ENCODE measurements at regions not wholly inside any gene's neighbourhood (a gene's known extent, or its start where the extent isn't known, plus 50 kb on each side); places are given as distances from the start of the nearest gene placed in this dataset.

- intact Hi-C loops (cut with micrococcal nuclease) = no loop called here
- H4K91ac ChIP-seq (ENCODE audit: insufficient read depth, low read depth, low read length) = no peak overlapping the region
- ATAC-seq (ENCODE audit: low read depth) (no peak), DNase-seq (no peak)
- H2AFZ ChIP-seq (replicated peaks; ENCODE audit: low read length, poor library complexity) = no peak overlapping the region
- no peaks in the 10 kb centered on the region for H3K79me1 ChIP-seq (ENCODE audit: low read depth in 1 of 2, low read length in 2 of 2)
- H3K56ac ChIP-seq (ENCODE audit: extremely low read depth, insufficient read depth, low read length) = no peak overlapping the region
- H4K5ac ChIP-seq (ENCODE audit: low read depth, low read length) = no peak overlapping the region
- no peak overlapping the region for H2BK5ac ChIP-seq (ENCODE audit: low read depth, low read length, poor library complexity, severe bottlenecking)
- no peaks in the 10 kb centered on the region for H3K36me3 ChIP-seq (ENCODE audit: control insufficient read depth, insufficient read depth, low read length)
- H2AK5ac ChIP-seq (ENCODE audit: low read depth, low read length) = no peak overlapping the region
- H2BK120ac ChIP-seq (ENCODE audit: low read depth, low read length) = no peak overlapping the region
- WGBS, 2 experiments (ENCODE audit: extremely low coverage in 2 of 2, insufficient read length in 1 of 2) = 52% methylated on average over 3 of the region's 6 CpGs; no CpG with 5 or more reads in 1 of the 2 experiments
- ChIA-PET CTCF (interaction anchor here (1.3 kb wide), 1 partner anchor 15 kb away, joined by 3 read pairs; no protein-coding TSS in a partner anchor), POLR2A (ENCODE audit: unreplicated experiment) (no interaction called here)
- no peak overlapping the region for H3K4me2 ChIP-seq (ENCODE audit: low read depth, low read length)
- no peak overlapping the region for H2BK20ac ChIP-seq (ENCODE audit: low read depth, low read length)
- H3K9ac ChIP-seq (ENCODE audit: low read depth, low read length) = no peak overlapping the region
- H3K27ac ChIP-seq (ENCODE audit: insufficient read depth, low read length) = no peak overlapping the region
- H3K4me1 ChIP-seq (ENCODE audit: control insufficient read depth, insufficient read depth, low read length) = no peaks in the 10 kb centered on the region
- BruUV-seq (replicated peaks) = no TSS peak
- in situ Hi-C loops (cut with MboI; ENCODE audit: low sequenced_read_pairs) = no loop called here
- no peak overlapping the region for H3K4ac ChIP-seq (ENCODE audit: low read depth, low read length)
- no peak overlapping the region for H2AK9ac ChIP-seq (replicated peaks; ENCODE audit: low read depth, low read length, poor library complexity)
- H3K9me1 ChIP-seq (ENCODE audit: insufficient read depth, low read length) = no peaks in the 10 kb centered on the region
- H3K14ac ChIP-seq (replicated peaks; ENCODE audit: low read depth, low read length) = no peak overlapping the region
- H3K27me3 ChIP-seq (ENCODE audit: control insufficient read depth, insufficient read depth, low read length) = peaks cover 8% of the 10 kb centered on the region
- H2BK15ac ChIP-seq (ENCODE audit: low read depth, low read length) = no peak overlapping the region
- no peak overlapping the region for H3K18ac ChIP-seq (ENCODE audit: low read depth, low read length)
- H4K8ac ChIP-seq (ENCODE audit: low read depth in 2 of 2, low read length in 2 of 2) = no peak overlapping the region
- H3K9me3 ChIP-seq (ENCODE audit: control insufficient read depth, insufficient read depth, low read length) = no peaks in the 10 kb centered on the region
- no peak overlapping the region for H3K23ac ChIP-seq (ENCODE audit: low read depth, low read length)
- no peaks in the 10 kb centered on the region for H4K20me1 ChIP-seq (ENCODE audit: insufficient read depth, low read length)
- TF ChIP-seq FOS (IDR thresholded peaks at IDR 0.05; ENCODE audit: low read depth, low read length) (no peak), MAZ (IDR thresholded peaks at IDR 0.05; ENCODE audit: borderline replicate concordance, low read depth, low read length) (no peak), BHLHE40 (IDR thresholded peaks at IDR 0.05; ENCODE audit: low read depth, low read length) (no peak), MXI1 (IDR thresholded peaks at IDR 0.05; ENCODE audit: borderline replicate concordance, low read depth, low read length) (no peak), RCOR1 (IDR thresholded peaks at IDR 0.05; ENCODE audit: insufficient replicate concordance, low read length) (no peak), CEBPB (IDR thresholded peaks at IDR 0.05; ENCODE audit: low read depth, low read length) (no peak), CHD1 (IDR thresholded peaks at IDR 0.05; ENCODE audit: low read depth, low read length) (no peak), MAFK (IDR thresholded peaks at IDR 0.05; ENCODE audit: low read depth, low read length) (no peak), CTCF (conservative IDR thresholded peaks at IDR 0.05; ENCODE audit: low read depth, low read length) (no peak), NFE2L2 (IDR thresholded peaks at IDR 0.05; ENCODE audit: low read depth, low read length) (no peak), SMC3 (IDR thresholded peaks at IDR 0.05; ENCODE audit: low read depth, low read length) (no peak), RFX5 (IDR thresholded peaks at IDR 0.05; ENCODE audit: low read depth, low read length) (no peak), ELK1 (IDR thresholded peaks at IDR 0.05; ENCODE audit: borderline replicate concordance, low read depth, low read length) (no peak), RAD21 (IDR thresholded peaks at IDR 0.05; ENCODE audit: low read length) (no peak), USF2 (IDR thresholded peaks at IDR 0.05; ENCODE audit: low read depth, low read length) (no peak), POLR2A (IDR thresholded peaks at IDR 0.05; ENCODE audit: low read depth, low read length) (no peak)
- dilution Hi-C loops (cut with HindIII; ENCODE audit: low sequenced_read_pairs, unreplicated experiment) = no loop called here
- no peak overlapping the region for H3K4me3 ChIP-seq (ENCODE audit: insufficient read depth, low read depth, low read length)
Observed at GRCh38 chr10:36872702-36873393, 252.6 kb upstream of the ANKRD30A start.

Data from IMR-90 (cell line).